ENCODE measurements at regions not wholly inside any gene's neighbourhood (a gene's known extent, or its start where the extent isn't known, plus 50 kb on each side); places are given as distances from the start of the nearest gene placed in this dataset.

- no peak for TF ChIP-seq CTCF (conservative IDR thresholded peaks at IDR 0.05; ENCODE audit: low read length)
- no peak for TF ChIP-seq EZH2phosphoT487 (IDR thresholded peaks at IDR 0.05; ENCODE audit: borderline replicate concordance, low read depth, low read length)
Measured at GRCh38 chr10:11395581-11396310, 215.7 kb downstream of the USP6NL start.
